CD4-positive, alpha-beta T cell treated with Interleukin-15 for 1 hour (primary cell): ENCODE measurements at regions not wholly inside any gene's neighbourhood (a gene's known extent, or its start where the extent isn't known, plus 50 kb on each side); places are given as distances from the start of the nearest gene placed in this dataset.
"Not testable (repeated sequence)": the region's sequence is repeated elsewhere in the genome, so short reads cannot be mapped to it uniquely, and the experiment has no call there.

Source experiments
- DNase-seq: peaks from one replicate; pipeline ENCODE4 v3.0.0-alpha.2; 2020

- no peak for DNase-seq
Measured at GRCh38 chr21:14677013-14677412, 130.9 kb upstream of the SAMSN1 start.

GRCh38 chr21:14675774-14676530, 129.8 kb upstream of the SAMSN1 start:
- DNase-seq, result peak; percentile 17

- DNase-seq, result no peak
Measured at GRCh38 chr21:14673649-14674048, 127.5 kb upstream of the SAMSN1 start.

GRCh38 chr21:14672466-14672865, 126.4 kb upstream of the SAMSN1 start:
- DNase-seq, result no peak

GRCh38 chr21:14670409-14670808, 124.3 kb upstream of the SAMSN1 start:
- DNase-seq, result no peak

- DNase-seq, result not testable (repeated sequence)
Measured at GRCh38 chr21:14669092-14669491, 123.0 kb upstream of the SAMSN1 start.

- DNase-seq, result no peak
Measured at GRCh38 chr21:14657241-14658008, 111.3 kb upstream of the SAMSN1 start.

GRCh38 chr21:14646893-14647292, 100.8 kb upstream of the SAMSN1 start:
- no peak for DNase-seq

- no peak for DNase-seq
Measured at GRCh38 chr21:14645702-14646101, 99.6 kb upstream of the SAMSN1 start.

GRCh38 chr21:14632359-14632758, 86.2 kb upstream of the SAMSN1 start:
- no peak for DNase-seq

GRCh38 chr21:14630556-14631069, 84.5 kb upstream of the SAMSN1 start:
- DNase-seq, result no peak

- no peak for DNase-seq
Measured at GRCh38 chr21:14629461-14629860, 83.3 kb upstream of the SAMSN1 start.

- DNase-seq, result not testable (repeated sequence)
Measured at GRCh38 chr21:14623079-14623478, 77.0 kb upstream of the SAMSN1 start.

GRCh38 chr21:14620152-14620551, 74.0 kb upstream of the SAMSN1 start:
- no peak for DNase-seq

- no peak for DNase-seq
Measured at GRCh38 chr21:14617871-14618270, 71.8 kb upstream of the SAMSN1 start.

GRCh38 chr21:14617040-14617393, 70.9 kb upstream of the SAMSN1 start:
- DNase-seq, result no peak

GRCh38 chr21:14616380-14617039, 70.4 kb upstream of the SAMSN1 start:
- no peak for DNase-seq

- no peak for DNase-seq
Measured at GRCh38 chr21:14615359-14615974, 69.4 kb upstream of the SAMSN1 start.

GRCh38 chr21:14614287-14614686, 68.2 kb upstream of the SAMSN1 start:
- DNase-seq, result no peak

GRCh38 chr21:14613486-14614224, 67.5 kb upstream of the SAMSN1 start:
- DNase-seq, result no peak

GRCh38 chr21:14610119-14610518, 64.0 kb upstream of the SAMSN1 start:
- DNase-seq, result not testable (repeated sequence)

- DNase-seq, result no peak
Measured at GRCh38 chr21:14609274-14609673, 63.2 kb upstream of the SAMSN1 start.
